Activated T-cell treated with anti-CD3 and anti-CD28 coated beads for 48 hours (primary cell): ENCODE measurements at regions not wholly inside any gene's neighbourhood (a gene's known extent, or its start where the extent isn't known, plus 50 kb on each side); places are given as distances from the start of the nearest gene placed in this dataset.

Experiments
- DNase-seq: peaks from one replicate; pipeline ENCODE4 v3.0.0-alpha.2; 2020; ENCODE audit warnings: low read depth

- no peak for DNase-seq
These were observed 279.5 kb upstream of the AUTS2 start for GRCh38 chr7:69318794-69319193.

- DNase-seq = no peak
These were observed 269.8 kb upstream of the AUTS2 start for GRCh38 chr7:69328516-69328915.

GRCh38 chr7:69334701-69335100 is 263.6 kb upstream of the AUTS2 start:
- no peak for DNase-seq

- DNase-seq = no peak
These were observed 262.9 kb upstream of the AUTS2 start for GRCh38 chr7:69335331-69335730.

GRCh38 chr7:69336976-69337375 is 261.3 kb upstream of the AUTS2 start:
- no peak for DNase-seq

GRCh38 chr7:69338144-69338543 is 260.1 kb upstream of the AUTS2 start:
- DNase-seq = no peak

- DNase-seq = no peak
These were observed 257.0 kb upstream of the AUTS2 start for GRCh38 chr7:69341288-69341687.

GRCh38 chr7:69342154-69342884 is 256.0 kb upstream of the AUTS2 start:
- DNase-seq = no peak

GRCh38 chr7:69349291-69349690 is 249.0 kb upstream of the AUTS2 start:
- no peak for DNase-seq

- no peak for DNase-seq
These were observed 240.0 kb upstream of the AUTS2 start for GRCh38 chr7:69358163-69358821.

- no peak for DNase-seq
These were observed 239.1 kb upstream of the AUTS2 start for GRCh38 chr7:69359003-69359700.

GRCh38 chr7:69360913-69361312 is 237.4 kb upstream of the AUTS2 start:
- DNase-seq = no peak

GRCh38 chr7:69363136-69363535 is 235.1 kb upstream of the AUTS2 start:
- no peak for DNase-seq

GRCh38 chr7:69364813-69365643 is 233.2 kb upstream of the AUTS2 start:
- no peak for DNase-seq

- no peak for DNase-seq
These were observed 232.6 kb upstream of the AUTS2 start for GRCh38 chr7:69365651-69366192.

GRCh38 chr7:69367780-69368179 is 230.5 kb upstream of the AUTS2 start:
- DNase-seq = no peak

- no peak for DNase-seq
These were observed 224.9 kb upstream of the AUTS2 start for GRCh38 chr7:69373171-69374043.

- DNase-seq = no peak
These were observed 224.2 kb upstream of the AUTS2 start for GRCh38 chr7:69374044-69374425.

- no peak for DNase-seq
These were observed 221.1 kb upstream of the AUTS2 start for GRCh38 chr7:69377191-69377590.

- DNase-seq = no peak
These were observed 209.7 kb upstream of the AUTS2 start for GRCh38 chr7:69388452-69389137.
